NCI-H2107 (cell line): ENCODE measurements at regions not wholly inside any gene's neighbourhood (a gene's known extent, or its start where the extent isn't known, plus 50 kb on each side); places are given as distances from the start of the nearest gene placed in this dataset.

ENCODE experiments used
- DNase-seq: peaks from one replicate; lab custom pipeline; 2025; lab: John Stamatoyannopoulos, UW

DNA sequence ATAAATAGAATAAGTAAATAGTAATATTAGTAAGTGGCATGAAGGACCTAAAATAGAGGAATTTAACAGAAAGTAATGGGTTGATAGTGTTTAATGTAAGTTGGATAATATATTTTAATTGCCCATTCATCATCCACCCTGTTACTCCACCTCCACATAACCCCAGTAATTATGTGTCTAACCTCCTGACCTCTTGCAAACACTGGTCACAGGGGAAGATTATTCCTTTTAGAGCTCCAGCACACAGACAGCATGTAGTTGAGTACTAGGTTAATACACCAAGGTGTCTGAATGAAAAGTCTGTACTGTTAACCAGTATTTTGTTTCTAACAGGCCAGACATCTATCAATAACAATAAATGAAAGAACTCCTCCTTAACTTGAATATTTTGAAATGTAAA is 92.4 kb upstream of the EYS start:
- DNase-seq: no peak

DNA sequence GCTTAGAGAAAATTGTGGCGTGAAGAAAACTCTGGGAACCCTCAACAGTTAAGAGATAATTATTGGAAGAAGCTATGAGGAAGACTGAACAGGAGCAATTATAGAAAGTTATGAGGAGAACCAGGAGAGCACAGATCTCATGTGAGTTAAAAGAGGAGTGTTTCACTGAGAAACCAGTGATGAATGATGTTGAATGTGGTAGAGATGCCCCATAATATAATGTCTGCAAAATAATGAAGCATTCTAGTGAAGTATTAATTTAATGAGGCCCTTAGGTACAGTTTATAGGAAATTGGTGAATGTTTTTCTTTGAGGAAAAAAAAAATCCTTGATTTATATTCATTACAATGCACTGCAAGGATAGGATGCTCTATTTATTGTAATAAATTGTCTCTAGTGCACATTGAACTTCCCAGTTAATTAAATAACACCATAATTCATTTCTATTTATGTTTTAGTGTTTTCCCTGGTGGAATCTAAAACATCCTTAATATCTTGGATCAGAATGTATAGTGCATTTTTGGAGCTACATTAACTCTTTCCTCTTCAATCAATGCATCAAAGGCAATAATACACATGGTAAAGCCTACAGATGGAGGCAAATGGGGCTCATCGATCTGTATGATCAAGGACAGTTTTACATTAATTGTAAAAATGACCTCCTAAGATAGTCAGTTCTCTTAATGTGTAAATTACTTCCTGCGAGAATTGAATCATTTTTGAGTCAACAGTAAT is 91.4 kb upstream of the EYS start:
- DNase-seq: no peak

DNA sequence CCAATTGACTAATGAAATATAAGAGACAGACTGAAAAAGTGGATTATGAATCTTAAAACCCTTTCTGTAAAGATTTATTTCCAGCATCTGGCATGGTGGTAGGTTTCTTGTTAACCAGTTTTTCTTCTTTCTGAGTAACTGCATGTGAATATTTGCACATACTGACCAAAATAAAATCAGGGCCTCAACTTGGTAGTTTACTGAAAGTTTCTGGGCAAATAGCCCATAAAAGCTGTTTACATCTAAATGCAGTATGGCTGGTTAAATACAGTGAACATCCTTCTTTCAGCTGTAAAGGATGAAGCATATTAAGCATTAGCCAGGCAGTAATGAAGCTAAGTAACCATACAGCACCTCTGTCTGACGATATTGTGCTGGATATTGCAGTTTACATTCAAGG is 83.6 kb upstream of the EYS start:
- DNase-seq: no peak

DNA sequence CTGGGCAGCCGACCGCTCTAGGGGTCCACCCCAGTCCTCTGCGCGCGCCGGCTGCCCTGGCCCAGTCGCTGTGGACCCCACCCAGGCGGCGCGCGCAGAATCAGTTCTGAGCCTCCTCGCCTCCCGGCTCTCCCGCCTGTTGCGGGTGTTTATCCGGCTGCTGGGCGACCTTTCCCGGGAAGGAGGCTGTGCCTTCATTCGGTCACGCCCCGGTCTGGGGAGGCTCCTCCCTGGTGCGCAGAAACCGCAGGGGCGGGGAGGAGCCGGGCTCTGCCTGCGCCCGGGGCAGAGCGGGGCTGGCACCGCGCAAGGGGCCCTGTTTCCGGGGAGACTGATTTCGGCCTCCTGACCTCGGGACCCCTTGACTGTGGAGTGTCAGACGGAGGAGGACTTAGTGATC is 80.8 kb upstream of the EYS start:
- no peak for DNase-seq

DNA sequence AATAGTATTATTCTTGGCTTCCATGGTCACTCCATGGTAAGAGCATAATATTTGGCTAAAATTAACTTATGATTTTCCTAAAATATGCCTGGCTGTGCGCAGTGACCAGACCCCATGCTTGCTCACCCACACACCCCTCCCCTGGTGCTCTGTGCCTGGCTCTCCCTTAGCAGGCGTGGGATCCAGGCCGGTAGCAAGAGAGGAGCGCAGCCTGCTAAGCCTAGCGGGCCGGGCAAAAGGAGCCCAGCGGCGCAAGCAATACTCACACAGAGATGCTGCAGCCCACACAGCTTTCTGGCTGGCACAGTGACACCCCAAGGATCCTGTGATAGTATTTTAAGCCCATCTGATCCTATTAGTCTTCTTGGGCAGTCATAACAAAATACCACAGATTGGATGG is 79.8 kb upstream of the EYS start:
- no peak for DNase-seq

DNA sequence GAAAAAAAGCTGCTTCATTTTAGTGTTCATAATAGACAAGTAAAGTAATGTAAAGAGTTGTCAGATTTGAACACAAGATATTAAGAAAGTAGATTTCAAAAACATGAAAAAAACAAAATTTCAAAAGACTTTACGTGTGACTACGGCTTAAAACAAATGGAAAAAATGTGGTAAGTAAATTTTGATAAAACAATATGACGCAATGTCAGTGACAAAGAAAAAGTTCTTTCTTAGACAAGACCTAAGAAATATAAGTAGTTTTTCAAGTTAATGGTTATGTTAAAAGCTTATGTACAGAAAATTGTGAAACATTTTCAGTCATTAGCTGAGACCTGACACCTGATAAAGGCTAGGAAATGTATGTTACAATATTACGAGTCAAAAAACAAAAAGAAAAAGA is 73.7 kb upstream of the EYS start:
- DNase-seq: no peak

DNA sequence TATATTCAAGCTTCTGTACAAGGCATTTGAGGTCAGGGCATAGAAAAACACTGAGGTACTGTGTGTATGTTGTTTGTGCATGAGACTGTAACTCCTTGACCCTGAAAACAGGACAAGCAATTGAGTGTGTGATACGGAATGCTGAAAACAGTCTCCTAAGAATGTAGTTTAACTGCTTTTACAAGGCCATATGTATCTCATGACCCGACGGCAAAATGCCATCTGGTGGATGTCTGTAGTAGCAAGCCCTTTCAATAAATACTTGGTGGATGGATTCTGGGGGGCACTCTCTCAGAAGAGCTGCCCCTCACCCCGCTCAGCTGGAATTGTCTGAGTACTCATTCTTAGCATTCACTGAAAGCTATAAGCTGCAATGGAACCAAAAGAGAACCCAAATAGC is 69.3 kb upstream of the EYS start:
- no peak for DNase-seq

DNA sequence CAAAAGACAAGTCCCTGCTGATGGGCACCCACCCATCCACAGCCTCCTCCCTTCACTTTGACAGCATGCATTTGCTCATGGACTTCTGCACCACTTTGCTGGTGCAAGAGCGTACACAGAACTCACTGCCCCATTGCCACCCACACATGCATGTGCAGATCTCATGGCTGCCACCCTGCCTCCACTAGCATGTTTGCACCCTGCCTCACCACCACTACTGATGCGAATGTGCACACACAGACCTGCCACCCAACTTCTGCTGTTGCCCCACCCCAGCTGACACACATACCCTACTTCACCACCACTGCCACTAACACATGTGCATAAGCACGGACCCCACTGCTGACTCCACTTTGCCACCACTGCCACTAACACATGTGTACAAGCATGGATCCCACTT is 64.9 kb upstream of the EYS start:
- no peak for DNase-seq

DNA sequence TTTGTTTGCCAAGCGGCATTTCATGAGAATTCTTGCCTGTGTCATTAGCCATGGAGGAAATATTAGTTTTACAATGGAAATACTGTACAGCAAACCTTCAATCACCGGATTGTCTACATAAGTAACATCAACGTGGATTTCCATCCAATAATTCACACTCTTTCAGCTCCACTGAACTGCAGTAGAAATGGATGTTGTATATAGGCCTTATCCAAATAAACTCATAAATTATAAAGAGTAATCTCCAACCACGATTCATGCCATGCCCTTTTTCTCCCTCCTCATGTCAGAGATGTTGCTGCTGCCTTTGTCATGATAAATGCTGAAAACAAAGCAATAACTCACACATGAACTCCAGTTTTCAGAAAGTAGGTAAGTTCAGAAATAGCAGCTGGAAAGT is 54.9 kb upstream of the EYS start:
- no peak for DNase-seq

DNA sequence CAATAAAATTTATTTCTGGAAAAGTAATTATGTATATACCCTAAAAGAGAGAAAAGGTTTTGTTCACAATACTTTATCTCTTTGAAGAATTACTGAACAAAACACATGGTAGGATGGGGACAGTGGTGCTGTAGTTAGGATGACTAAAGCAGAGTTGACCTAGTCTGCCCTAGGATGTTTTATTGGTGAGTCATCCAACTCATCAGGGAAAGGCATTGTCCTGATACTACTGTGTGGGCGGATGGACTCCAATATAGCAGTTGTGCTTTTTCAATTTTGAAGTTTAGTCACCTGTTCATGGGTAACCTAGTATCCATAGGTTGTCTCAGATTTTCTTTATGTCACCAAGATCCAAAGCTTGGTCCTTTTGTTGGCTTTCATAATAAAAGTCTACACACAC is 53.3 kb upstream of the EYS start:
- DNase-seq: no peak
